Right atrium auricular region (tissue), 2 donors: ENCODE measurements at regions not wholly inside any gene's neighbourhood (a gene's known extent, or its start where the extent isn't known, plus 50 kb on each side); places are given as distances from the start of the nearest gene placed in this dataset.

Experiments used
- DNase-seq: peaks from one replicate; pipeline ENCODE4 v3.0.0-alpha.2; 2019; ENCODE audit warnings: low spot score
- H3K27ac ChIP-seq, 2 donors: fragments of 200-600 bp; sonication (generic); 1 replicate in 1 of 2; 2 replicates in 1 of 2; pipeline ENCODE4 v1.5.1; 2016 to 2019
- H3K27me3 ChIP-seq, 2 donors: fragments of 200-600 bp; sonication (generic); one replicate each; pipeline versions ENCODE4 v1.5.1 to v1.6.0; 2017 to 2019
- H3K36me3 ChIP-seq: fragments of 200-600 bp; sonication (generic); one replicate; pipeline ENCODE4 v1.5.1; 2016
- H3K4me1 ChIP-seq, 2 donors: fragments of 200-600 bp; sonication (generic); one replicate each; pipeline versions ENCODE4 v1.5.1 to v1.6.0; 2017 to 2019
- H3K4me3 ChIP-seq, 2 donors: fragments of 200-600 bp; sonication (generic); 1 replicate in 1 of 2; 2 replicates in 1 of 2; pipeline ENCODE4 v1.5.1; 2017 to 2019; ENCODE audit warnings: mild to moderate bottlenecking in 1 of 2, moderate library complexity in 1 of 2
- H3K9me3 ChIP-seq, 2 donors: fragments of 200-600 bp; sonication (generic); one replicate each; pipeline ENCODE4 v1.5.1; 2019
- TF ChIP-seq, protein P1 (sequence below), 2 donors: fragments of 200-600 bp; sonication (generic); IDR thresholded peaks; one replicate each; pipeline ENCODE4 v1.5.1; 2019; ENCODE audit warnings: antibody characterized with exemption in 2 of 2

DNA sequence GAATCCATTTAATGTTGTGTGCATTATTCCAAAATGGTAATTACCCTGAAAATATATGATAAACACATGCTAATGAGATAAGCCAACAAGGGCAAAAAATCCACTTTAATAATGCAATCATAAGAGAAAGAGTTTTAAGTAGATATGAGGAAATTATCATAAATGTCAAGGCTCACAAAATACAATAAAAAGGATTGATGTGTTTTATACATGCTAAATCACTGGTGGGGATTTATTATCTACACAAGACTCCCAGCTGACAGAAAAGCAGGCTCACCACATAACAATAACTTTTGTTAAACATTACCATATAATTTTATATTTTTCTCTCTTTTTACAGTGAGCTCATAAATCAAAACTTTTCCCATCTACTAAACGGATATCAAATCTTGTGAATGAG, 306.2 kb upstream of the GRAMD2B start:
- Histone ChIP-seq H3K27ac (no peak overlapping the region), H3K36me3 (no peaks in the 10 kb centered on the region), H3K4me3 (no peak overlapping the region), H3K4me1 (no peaks in the 10 kb centered on the region), H3K27me3 (no peaks in the 10 kb centered on the region), H3K9me3 (no peaks in the 10 kb centered on the region)
- DNase-seq: no peak
- TF ChIP-seq, protein P1, sequence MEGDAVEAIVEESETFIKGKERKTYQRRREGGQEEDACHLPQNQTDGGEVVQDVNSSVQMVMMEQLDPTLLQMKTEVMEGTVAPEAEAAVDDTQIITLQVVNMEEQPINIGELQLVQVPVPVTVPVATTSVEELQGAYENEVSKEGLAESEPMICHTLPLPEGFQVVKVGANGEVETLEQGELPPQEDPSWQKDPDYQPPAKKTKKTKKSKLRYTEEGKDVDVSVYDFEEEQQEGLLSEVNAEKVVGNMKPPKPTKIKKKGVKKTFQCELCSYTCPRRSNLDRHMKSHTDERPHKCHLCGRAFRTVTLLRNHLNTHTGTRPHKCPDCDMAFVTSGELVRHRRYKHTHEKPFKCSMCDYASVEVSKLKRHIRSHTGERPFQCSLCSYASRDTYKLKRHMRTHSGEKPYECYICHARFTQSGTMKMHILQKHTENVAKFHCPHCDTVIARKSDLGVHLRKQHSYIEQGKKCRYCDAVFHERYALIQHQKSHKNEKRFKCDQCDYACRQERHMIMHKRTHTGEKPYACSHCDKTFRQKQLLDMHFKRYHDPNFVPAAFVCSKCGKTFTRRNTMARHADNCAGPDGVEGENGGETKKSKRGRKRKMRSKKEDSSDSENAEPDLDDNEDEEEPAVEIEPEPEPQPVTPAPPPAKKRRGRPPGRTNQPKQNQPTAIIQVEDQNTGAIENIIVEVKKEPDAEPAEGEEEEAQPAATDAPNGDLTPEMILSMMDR (IDR thresholded peaks at IDR 0.05): no peak

DNA sequence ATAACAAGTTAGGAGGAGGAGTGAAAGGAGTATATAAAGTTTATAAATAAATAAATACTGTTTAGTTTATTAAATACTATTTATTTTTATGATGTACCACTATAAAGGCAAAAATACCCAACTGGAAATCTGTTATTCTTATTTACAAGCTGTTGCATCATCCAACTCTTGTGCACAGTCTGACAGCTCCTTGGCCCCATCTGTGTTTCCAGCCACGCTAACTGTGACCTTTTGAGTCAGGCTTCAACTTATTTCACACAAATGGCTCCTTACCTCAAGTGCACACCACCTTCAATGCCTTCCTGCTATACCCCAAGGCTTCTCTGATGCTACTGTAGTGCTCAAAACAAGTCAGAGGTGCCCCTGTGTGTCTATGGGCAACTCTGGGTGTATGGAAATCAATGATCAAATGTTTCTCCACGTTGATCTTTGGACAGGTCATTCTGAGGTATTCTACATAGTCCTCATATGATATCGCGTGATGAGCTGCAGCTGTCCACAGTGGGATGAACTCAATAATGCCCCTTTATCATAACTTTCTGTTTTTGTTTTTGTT, 303.2 kb upstream of the GRAMD2B start:
- no peak overlapping the region for H3K4me3 ChIP-seq
- no peaks in the 10 kb centered on the region for H3K9me3 ChIP-seq
- H3K4me1 ChIP-seq: peaks cover 0 to 6% of the 10 kb centered on the region in 2 donors
- no peak overlapping the region for H3K27ac ChIP-seq
- H3K36me3 ChIP-seq: no peaks in the 10 kb centered on the region
- no peaks in the 10 kb centered on the region for H3K27me3 ChIP-seq
- DNase-seq: no peak
- TF ChIP-seq, protein P1 (IDR thresholded peaks at IDR 0.05): no peak

DNA sequence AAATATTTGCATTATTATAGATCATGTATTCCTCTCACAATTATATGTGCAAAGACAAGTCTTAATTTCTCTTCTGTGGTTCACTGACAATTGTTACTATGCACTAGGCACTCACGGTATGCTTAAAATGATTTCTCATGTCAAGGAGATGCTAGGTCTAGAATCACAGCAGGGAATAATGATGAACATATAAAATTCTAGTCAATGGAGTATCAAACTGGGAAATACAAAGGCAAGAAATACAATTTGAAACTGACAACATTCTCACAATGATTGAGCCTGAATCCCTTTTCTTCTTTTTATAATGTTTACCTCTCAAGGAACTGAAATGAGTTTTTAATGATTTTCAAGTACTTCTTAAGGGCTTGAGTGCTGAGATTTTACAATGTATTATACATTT, 302.3 kb upstream of the GRAMD2B start:
- Histone ChIP-seq H3K36me3 (no peaks in the 10 kb centered on the region), H3K27ac (no peak overlapping the region), H3K4me3 (no peak overlapping the region), H3K27me3 (no peaks in the 10 kb centered on the region), H3K4me1 (peaks cover 0 to 6% of the 10 kb centered on the region in 2 donors), H3K9me3 (no peaks in the 10 kb centered on the region)
- TF ChIP-seq, protein P1 (IDR thresholded peaks at IDR 0.05): no peak
- DNase-seq: no peak

DNA sequence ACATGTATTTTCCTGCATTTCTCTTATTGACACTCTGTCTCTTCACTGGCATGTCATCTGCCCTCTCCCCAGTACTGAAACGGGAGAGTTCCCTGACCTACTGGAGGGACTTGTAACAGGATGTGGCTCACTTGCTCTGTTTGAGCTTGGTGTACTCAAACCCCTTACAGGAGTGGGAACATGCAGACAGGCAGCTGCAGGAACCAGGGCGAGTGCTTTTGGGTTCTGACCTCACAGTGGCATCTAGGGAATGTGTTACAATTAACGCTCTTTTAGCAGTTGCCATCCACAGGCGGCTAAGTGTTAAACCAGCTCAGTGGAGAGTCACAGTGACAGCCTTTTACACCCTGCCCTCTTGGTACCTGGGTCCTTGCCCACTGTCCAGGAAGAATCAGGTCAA, 300.3 kb upstream of the GRAMD2B start:
- TF ChIP-seq, protein P1 (IDR thresholded peaks at IDR 0.05): no peak
- no peak overlapping the region for H3K4me3 ChIP-seq
- no peaks in the 10 kb centered on the region for H3K9me3 ChIP-seq
- no peaks in the 10 kb centered on the region for H3K27me3 ChIP-seq
- H3K36me3 ChIP-seq: no peaks in the 10 kb centered on the region
- no peak for DNase-seq
- peak overlapping the region in 1 of 2 donors; percentile 70 for H3K27ac ChIP-seq
- H3K4me1 ChIP-seq: peaks cover 0 to 6% of the 10 kb centered on the region in 2 donors

DNA sequence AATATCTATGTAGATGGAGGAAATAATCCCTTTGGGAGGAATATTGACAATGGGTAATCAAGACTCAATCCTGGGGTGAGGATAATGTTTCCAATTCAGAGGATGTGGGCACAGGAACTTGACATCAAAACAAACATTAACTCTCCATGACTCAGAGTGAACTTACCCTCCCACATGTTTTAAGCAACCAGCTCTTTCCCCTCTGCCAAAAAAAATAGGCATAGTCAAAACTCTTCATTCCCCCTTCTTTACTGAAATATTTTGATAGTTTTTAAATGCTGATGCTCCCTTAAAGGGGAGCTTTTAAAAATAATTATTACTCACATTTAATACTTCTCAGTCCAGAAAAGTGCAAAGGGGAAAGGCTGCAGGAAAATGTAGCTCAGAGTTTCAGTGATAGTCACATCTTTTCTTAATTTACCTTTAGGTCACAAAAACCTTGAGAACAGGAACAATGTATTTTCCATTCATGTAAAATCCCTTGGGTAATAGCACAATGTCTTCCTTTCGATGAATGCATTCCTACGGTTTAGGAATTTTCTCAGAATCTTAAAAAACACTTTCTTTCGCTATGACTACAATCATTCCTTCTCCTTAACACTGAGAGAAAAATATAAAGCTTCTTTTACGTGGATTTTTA, 298.4 kb upstream of the GRAMD2B start:
- Histone ChIP-seq H3K27ac (no peak overlapping the region), H3K27me3 (no peaks in the 10 kb centered on the region), H3K36me3 (no peaks in the 10 kb centered on the region), H3K9me3 (no peaks in the 10 kb centered on the region), H3K4me1 (peaks cover 0 to 6% of the 10 kb centered on the region in 2 donors), H3K4me3 (no peak overlapping the region)
- no peak for DNase-seq
- TF ChIP-seq, protein P1 (IDR thresholded peaks at IDR 0.05): no peak

DNA sequence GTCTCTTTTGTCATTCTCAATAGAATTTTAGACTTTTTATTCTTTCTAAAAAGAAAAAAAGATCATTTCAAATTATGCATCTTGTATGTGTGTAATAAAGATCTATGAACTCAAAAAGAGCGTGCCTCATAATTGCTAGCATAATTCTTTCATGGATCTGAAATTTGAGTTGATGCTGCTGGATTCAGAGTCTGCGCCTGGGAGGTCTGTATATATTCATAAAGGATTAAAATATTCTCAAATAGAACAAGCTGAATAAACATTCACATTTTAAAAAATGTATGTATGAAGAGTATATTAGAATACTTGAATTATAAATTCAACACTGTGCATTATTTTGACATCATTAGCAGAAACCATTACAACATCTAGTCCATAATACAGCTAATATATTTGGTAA, 297.8 kb upstream of the GRAMD2B start:
- Histone ChIP-seq H3K9me3 (no peaks in the 10 kb centered on the region), H3K27me3 (no peaks in the 10 kb centered on the region), H3K27ac (no peak overlapping the region), H3K36me3 (no peaks in the 10 kb centered on the region), H3K4me3 (no peak overlapping the region), H3K4me1 (peaks cover 0 to 6% of the 10 kb centered on the region in 2 donors)
- DNase-seq: no peak
- TF ChIP-seq, protein P1 (IDR thresholded peaks at IDR 0.05): no peak
